Activated CD4-positive, alpha-beta T cell treated with anti-CD3 and anti-CD28 coated beads, Interleukin-2, amount 50 U/mL, for 24 hours (primary cell): ENCODE measurements at regions not wholly inside any gene's neighbourhood (a gene's known extent, or its start where the extent isn't known, plus 50 kb on each side); places are given as distances from the start of the nearest gene placed in this dataset.
"Not testable (repeated sequence)": the region's sequence is repeated elsewhere in the genome, so short reads cannot be mapped to it uniquely, and the experiment has no call there.

Source experiments
- DNase-seq, 2 donors: peaks; one replicate each; pipeline ENCODE4 v3.0.0-alpha.2; 2020; ENCODE audit warnings: low read depth in 1 of 2, low spot score in 1 of 2

- DNase-seq, result no peak
Observed at GRCh38 chr7:149569025-149569725, 71.6 kb upstream of the ZNF746 start.

DNA sequence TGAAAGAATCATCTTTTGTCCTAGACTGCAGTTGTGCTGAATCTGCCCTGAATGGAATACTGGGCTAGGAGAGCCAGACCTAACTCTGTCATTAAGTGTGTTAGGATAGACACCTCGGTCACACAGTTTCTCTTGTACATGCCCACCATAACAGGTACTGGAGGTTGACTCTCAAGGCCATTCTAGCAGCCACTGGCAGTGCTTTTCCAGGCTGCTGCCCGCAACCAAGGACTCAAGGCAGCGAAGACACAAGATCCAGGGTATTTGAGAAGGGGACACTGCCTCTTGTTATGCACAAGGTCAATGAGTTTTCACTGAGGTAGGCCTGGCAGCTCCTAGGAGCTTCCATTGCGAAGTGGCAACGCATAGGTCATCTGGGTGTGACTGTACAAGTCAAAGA is 70.6 kb upstream of the ZNF746 start:
- DNase-seq, result no peak

GRCh38 chr7:149566103-149566502 is 68.5 kb upstream of the ZNF746 start:
- no peak for DNase-seq

- no peak for DNase-seq
Observed at GRCh38 chr7:149565096-149565382, 67.4 kb upstream of the ZNF746 start.

- DNase-seq, result no peak
Observed at GRCh38 chr7:149564340-149565095, 66.9 kb upstream of the ZNF746 start.

- DNase-seq, result no peak
Observed at GRCh38 chr7:149562602-149563001, 65.0 kb upstream of the ZNF746 start.

- DNase-seq, result no peak
Observed at GRCh38 chr7:149561072-149561471, 63.5 kb upstream of the ZNF746 start.

GRCh38 chr7:149559711-149560110 is 62.1 kb upstream of the ZNF746 start:
- DNase-seq, result no peak

DNA sequence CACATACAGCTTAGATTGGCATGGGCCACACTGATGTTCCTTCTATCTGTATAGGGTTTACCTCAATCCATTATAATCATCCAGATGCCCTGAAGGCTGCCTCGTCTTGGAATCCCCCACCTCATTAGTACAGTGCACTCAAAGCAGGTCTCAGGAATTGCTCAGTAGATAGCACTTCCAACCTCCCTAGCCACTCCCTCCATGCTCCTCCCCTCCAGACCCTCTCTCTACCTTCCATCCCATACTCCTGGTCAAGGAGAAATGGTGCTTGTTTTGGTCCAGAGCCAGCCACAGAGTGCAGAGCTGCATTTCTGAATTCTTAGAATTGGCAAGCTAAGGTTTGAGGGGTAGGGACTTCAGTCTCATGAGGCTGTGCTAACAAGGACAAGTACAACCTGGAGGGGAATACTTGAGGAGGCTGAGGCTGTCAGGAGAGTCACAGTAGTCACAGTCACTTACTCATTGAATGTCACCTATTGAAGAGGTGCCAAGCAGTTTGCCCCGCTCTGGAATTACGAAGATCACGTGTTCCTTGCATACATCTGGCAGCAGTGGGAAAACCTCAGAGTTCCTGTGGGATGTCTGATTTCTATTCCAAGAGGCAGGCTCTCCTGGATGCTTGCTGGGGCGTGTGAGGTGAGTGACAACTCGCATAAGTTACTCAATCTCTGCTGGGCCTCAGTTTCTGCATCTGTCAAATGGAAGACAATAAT is 60.7 kb upstream of the ZNF746 start:
- no peak for DNase-seq

DNA sequence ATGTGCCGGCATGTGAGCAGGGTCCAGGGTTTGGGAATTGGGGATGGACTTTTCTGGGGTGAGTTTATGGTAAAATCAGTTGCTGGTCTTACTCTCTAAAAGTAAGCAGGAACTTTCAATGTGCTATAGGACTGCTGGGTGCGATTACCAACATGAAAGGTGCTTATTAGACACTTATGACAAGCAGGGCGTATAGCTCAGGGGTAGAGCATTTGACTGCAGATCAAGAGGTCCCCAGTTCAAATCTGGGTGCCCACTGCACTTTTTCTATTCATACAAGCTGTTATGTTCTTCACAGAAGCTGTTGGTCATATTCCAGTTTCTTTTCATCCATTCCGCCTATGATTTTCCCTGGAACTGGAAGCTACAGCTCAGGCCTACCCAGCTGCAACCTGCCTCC is 58.9 kb upstream of the ZNF746 start:
- not testable (repeated sequence) for DNase-seq

- not testable (repeated sequence) for DNase-seq
Observed at GRCh38 chr7:149554821-149555220, 57.2 kb upstream of the ZNF746 start.

DNA sequence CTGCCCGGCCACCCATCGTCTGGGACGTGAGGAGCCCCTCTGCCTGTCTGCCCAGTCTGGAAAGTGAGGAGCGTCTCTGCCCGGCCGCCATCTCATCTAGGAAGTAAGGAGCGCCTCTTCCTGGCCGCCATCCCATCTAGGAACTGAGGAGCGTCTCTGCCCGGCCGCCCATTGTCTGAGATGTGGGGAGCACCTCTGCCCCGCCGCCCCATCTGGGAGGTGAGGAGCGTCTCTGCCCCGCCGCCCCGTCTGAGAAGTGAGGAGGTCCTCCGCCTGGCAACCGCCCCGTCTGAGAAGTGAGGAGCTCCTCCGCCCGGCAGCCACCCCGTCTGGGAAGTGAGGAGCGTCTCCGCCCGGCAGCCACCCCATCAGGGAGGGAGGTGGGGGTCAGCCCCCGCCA is 56.4 kb upstream of the ZNF746 start:
- DNase-seq, result not testable (repeated sequence)

- DNase-seq, result no peak
Observed at GRCh38 chr7:149552799-149553198, 55.2 kb upstream of the ZNF746 start.
